Activated B cell treated with CpG ODN at 0.5 μM for 24 hours (primary cell): ENCODE measurements at regions not wholly inside any gene's neighbourhood (a gene's known extent, or its start where the extent isn't known, plus 50 kb on each side); places are given as distances from the start of the nearest gene placed in this dataset.

Source experiments
- ATAC-seq: fragments of 200-7000 bp; cut with Tn5 transposase; one replicate; pipeline ENCODE4 v1.10.0; 2021; ENCODE audit warnings: low read depth, mild to moderate bottlenecking, moderate library complexity
- CTCF ChIA-PET: fragments of 350-600 bp; sonication (Branson Sonifier 250); formaldehyde crosslinking; loops from one replicate; lab custom pipeline; 2021; ENCODE audit warnings: antibody characterized with exemption; lab: Charles Lee
- POLR2A ChIA-PET: fragments of 350-600 bp; sonication (Branson Sonifier 250); formaldehyde crosslinking; loops from one replicate; lab custom pipeline; 2021; ENCODE audit warnings: antibody characterized with exemption; lab: Charles Lee
- DNase-seq: peaks from one replicate; pipeline ENCODE4 v3.0.0; 2022
- H3K27ac Mint-ChIP-seq: one replicate; pipeline ENCODE4 v1.8.0; 2020; ENCODE audit warnings: mixed read lengths
- H3K27me3 Mint-ChIP-seq: one replicate; pipeline ENCODE4 v1.8.0; 2021; ENCODE audit warnings: mixed read lengths
- H3K36me3 Mint-ChIP-seq: one replicate; pipeline ENCODE4 v1.8.0; 2021; ENCODE audit warnings: low read depth, mixed read lengths
- H3K4me1 Mint-ChIP-seq: one replicate; pipeline ENCODE4 v1.8.0; 2021; ENCODE audit warnings: mixed read lengths
- H3K4me3 Mint-ChIP-seq: one replicate; pipeline ENCODE4 v1.8.0; 2020; ENCODE audit warnings: mild to moderate bottlenecking, mixed read lengths
- H3K9me3 Mint-ChIP-seq: one replicate; pipeline ENCODE4 v1.8.0; 2020; ENCODE audit warnings: mixed read lengths
- intact Hi-C: fragments of 100-400 bp; cut with micrococcal nuclease; formaldehyde crosslinking; loops from one replicate; pipeline ENCODE4 v1.15.1; 2024
- TF ChIP-seq, protein P1 (sequence below): fragments of 200-600 bp; IDR thresholded peaks from one replicate; pipeline ENCODE4 v1.8.0; 2022; ENCODE audit warnings: antibody characterized with exemption, mild to moderate bottlenecking

DNA sequence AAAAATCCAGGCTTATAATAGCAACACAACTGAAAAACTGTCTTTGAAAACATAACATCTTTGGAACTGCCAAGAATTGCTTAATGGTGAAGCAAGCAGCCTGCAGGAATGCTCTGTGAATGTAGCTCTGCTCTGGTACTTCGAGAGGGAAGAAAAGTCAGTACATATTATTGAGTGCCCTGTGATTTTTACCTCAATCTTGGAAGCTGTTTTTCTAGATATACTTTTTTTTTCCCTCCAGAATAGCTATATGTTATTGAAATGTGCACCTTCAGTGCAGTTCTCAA lies 508.1 kb downstream of the PCNX1 start:
- Mint-ChIP-seq H3K36me3 (peaks cover 46% of the 10 kb centered on the region), H3K4me1 (peaks cover 35% of the 10 kb centered on the region), H3K27ac (no peak overlapping the region), H3K27me3 (no peaks in the 10 kb centered on the region), H3K4me3 (no peak overlapping the region), H3K9me3 (no peaks in the 10 kb centered on the region)
- ATAC-seq (no peak), DNase-seq (no peak)
- ChIA-PET CTCF (interaction anchor here (1.0 kb wide), 1 partner anchor 10 kb away, joined by 4 read pairs; no protein-coding TSS in a partner anchor), POLR2A (interaction anchor here (0.6 to 0.8 kb wide), 2 partner anchors 14 to 38 kb away, joined by 3 read pairs; no protein-coding TSS in a partner anchor)
- TF ChIP-seq, protein P1, sequence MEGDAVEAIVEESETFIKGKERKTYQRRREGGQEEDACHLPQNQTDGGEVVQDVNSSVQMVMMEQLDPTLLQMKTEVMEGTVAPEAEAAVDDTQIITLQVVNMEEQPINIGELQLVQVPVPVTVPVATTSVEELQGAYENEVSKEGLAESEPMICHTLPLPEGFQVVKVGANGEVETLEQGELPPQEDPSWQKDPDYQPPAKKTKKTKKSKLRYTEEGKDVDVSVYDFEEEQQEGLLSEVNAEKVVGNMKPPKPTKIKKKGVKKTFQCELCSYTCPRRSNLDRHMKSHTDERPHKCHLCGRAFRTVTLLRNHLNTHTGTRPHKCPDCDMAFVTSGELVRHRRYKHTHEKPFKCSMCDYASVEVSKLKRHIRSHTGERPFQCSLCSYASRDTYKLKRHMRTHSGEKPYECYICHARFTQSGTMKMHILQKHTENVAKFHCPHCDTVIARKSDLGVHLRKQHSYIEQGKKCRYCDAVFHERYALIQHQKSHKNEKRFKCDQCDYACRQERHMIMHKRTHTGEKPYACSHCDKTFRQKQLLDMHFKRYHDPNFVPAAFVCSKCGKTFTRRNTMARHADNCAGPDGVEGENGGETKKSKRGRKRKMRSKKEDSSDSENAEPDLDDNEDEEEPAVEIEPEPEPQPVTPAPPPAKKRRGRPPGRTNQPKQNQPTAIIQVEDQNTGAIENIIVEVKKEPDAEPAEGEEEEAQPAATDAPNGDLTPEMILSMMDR, result no peak
- intact Hi-C loops, result no loop called here

DNA sequence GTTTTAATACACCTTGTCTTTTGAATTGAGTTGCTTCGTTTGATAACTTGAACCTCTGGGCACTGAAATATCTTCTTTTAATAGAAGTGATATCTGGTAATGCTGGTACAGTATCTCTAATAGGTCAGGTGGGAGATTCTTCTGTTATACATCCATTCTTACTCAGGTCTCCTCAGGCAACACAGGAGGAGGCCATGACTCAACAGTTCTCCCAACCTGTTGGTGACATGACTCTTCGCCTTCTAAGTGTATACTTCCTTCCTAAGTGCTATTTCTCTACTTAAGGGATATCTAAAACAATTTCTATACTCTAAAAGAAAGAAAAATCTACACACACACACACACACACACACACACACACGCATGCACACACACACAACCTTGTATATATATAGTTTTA lies 509.1 kb downstream of the PCNX1 start:
- ChIA-PET POLR2A (interaction anchor here (0.7 kb wide), 1 partner anchor 24 kb away, joined by 3 read pairs; no protein-coding TSS in a partner anchor), CTCF (no interaction called here)
- TF ChIP-seq, protein P1, result no peak
- H3K9me3 Mint-ChIP-seq, result no peaks in the 10 kb centered on the region
- intact Hi-C loops, result loop anchor here (2.0 kb wide), 1 partner anchor 14 kb away; no protein-coding TSS in a partner anchor
- H3K4me3 Mint-ChIP-seq, result no peak overlapping the region
- no peaks in the 10 kb centered on the region for H3K27me3 Mint-ChIP-seq
- ATAC-seq, result no peak
- DNase-seq, result no peak
- no peak overlapping the region for H3K27ac Mint-ChIP-seq
- H3K4me1 Mint-ChIP-seq, result peaks cover 26% of the 10 kb centered on the region
- H3K36me3 Mint-ChIP-seq, result peaks cover 52% of the 10 kb centered on the region

DNA sequence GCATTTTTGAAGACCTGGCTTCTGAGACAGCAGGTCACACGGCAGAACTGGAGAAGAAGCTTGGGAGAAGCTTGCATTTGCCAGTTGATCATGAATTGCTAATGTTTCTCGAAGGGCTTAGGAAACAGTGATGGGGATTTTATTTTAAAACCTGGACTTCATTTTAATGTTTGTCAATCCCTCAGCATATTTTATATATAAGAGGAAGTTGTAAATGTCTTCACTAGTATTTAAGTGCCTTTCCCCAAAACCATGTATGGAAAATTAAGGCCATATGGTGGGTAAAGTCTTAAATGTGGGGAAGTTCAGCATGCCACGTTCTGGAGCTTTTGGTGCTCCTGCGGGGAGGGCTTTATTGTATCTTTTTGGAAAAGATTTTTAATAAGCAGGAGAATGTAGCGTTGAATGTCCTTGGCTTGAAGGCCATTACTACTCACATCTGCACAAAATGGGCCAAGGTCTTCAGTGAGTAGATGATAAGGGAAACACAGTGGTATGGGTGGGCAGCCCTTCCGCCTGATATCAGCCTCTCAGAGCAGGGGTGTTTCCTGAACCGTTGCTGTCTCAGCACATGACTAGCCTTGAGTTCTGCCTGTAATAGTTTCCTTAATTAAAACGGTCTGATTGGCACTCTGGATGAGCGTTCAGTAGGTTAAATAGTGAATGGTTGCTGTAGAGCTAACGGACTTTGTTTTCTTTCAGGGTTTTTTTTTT lies 511.4 kb downstream of the PCNX1 start:
- CTCF ChIA-PET, result interaction anchor here (0.6 kb wide), 1 partner anchor 15 kb away, joined by 3 read pairs; no protein-coding TSS in a partner anchor
- peak; percentile 18 for ATAC-seq

DNA sequence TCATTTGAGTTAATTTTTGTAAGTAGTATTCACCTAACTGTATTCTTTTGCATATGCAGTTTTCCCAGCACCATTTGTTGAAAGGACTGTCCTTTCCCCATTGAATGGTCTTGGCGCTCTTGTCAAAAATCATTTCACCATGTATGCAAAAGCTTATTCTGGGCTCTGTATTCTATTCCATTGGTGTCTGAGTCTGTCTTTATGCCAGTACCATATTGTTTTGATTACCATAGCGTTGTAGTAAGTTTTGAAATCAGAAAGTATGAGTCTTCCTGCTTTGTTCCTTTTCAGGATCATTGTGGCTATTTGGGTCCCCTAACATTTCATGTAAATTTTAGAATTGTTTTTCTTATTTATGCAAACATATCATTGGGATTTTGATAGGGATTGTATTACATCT lies 508.7 kb upstream of the RGS6 start:
- ChIA-PET CTCF (no interaction called here), POLR2A (no interaction called here)
- TF ChIP-seq, protein P1, result no peak
- Mint-ChIP-seq H3K4me1 (peaks cover 32% of the 10 kb centered on the region), H3K27ac (no peak overlapping the region), H3K27me3 (no peaks in the 10 kb centered on the region), H3K36me3 (peaks cover 73% of the 10 kb centered on the region), H3K9me3 (peaks cover 17% of the 10 kb centered on the region), H3K4me3 (no peak overlapping the region)
- intact Hi-C loops, result loop anchor here (2.0 kb wide), 1 partner anchor 15 kb away; no protein-coding TSS in a partner anchor
- DNase-seq (no peak), ATAC-seq (no peak)

More for the DNA sequence above, 511.4 kb downstream of the PCNX1 start:
- Mint-ChIP-seq H3K36me3 (peaks cover 61% of the 10 kb centered on the region), H3K27me3 (no peaks in the 10 kb centered on the region), H3K9me3 (no peaks in the 10 kb centered on the region), H3K4me3 (no peak overlapping the region), H3K4me1 (peaks cover 13% of the 10 kb centered on the region), H3K27ac (no peak overlapping the region)
- DNase-seq, result no peak
- POLR2A ChIA-PET, result interaction anchor here (0.7 kb wide), 1 partner anchor 29 kb away, joined by 3 read pairs; no protein-coding TSS in a partner anchor
- intact Hi-C loops, result no loop called here
- TF ChIP-seq, protein P1, result no peak

DNA sequence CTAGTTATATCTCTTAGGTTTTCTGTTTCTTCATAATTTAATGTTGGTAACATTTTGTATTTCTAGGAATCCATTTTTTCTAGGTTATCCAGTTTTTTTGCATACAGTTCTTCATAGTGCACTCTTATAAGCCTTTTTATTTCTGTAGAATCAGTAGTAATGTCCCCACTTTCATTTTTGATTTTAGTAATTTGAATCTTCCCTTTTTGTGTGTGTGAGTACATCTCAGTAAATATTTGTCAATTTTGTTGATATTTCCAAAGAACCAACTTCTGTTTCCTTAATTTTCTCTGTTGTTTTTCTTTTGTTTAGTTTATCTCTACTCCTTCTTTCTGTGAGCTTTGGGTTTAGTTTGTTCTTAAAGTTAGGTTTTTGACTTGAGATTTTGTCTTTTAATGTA lies 507.3 kb upstream of the RGS6 start:
- DNase-seq (no peak), ATAC-seq (no peak)
- Mint-ChIP-seq H3K4me1 (peaks cover 32% of the 10 kb centered on the region), H3K9me3 (peaks cover 17% of the 10 kb centered on the region), H3K27me3 (no peaks in the 10 kb centered on the region), H3K27ac (no peak overlapping the region), H3K36me3 (peaks cover 68% of the 10 kb centered on the region), H3K4me3 (no peak overlapping the region)
- CTCF ChIA-PET, result no interaction called here
- intact Hi-C loops, result no loop called here
- TF ChIP-seq, protein P1, result no peak
- POLR2A ChIA-PET, result no interaction called here
